ENCODE measurements at regions not wholly inside any gene's neighbourhood (a gene's known extent, or its start where the extent isn't known, plus 50 kb on each side); places are given as distances from the start of the nearest gene placed in this dataset.
"Not testable (repeated sequence)": the region's sequence is repeated elsewhere in the genome, so short reads cannot be mapped to it uniquely, and the experiment has no call there.

DNA sequence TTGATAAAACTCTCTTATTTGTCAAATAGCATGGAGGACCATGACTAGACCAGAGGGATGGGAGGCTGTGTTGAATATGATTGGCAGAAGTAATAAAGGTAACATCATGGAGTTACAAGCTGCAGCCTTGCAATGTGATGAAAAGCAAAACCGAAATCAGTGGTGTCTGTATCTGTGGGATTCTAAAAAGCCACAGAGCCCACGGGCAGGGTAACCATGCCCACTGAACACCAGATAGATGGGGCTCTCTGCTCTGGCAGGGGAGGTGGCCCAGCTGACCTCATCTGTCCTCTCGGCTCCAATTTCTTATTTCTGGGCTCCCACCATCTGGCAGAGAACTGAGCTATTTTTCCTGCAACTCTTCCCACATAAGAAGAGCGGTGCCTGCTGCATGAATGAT is 1072.2 kb downstream of the GATA3 start:
- intact Hi-C loops (cut with micrococcal nuclease; ENCODE audit: unreplicated experiment): no loop called here
- Histone ChIP-seq H3K9me2 (ENCODE audit: insufficient read depth) (no peaks in the 10 kb centered on the region), H3K9me3 (ENCODE audit: insufficient read depth, low read depth) (no peaks in the 10 kb centered on the region), H3K4me1 (replicated peaks; ENCODE audit: insufficient read depth) (no peaks in the 10 kb centered on the region), H3K27me3 (ENCODE audit: insufficient read depth, low read depth) (no peaks in the 10 kb centered on the region), H2AFZ (no peak overlapping the region), H3F3A (ENCODE audit: insufficient read depth, low read depth) (no peaks in the 10 kb centered on the region), H3K4me3 (no peak overlapping the region), H3K4me2 (no peak overlapping the region), H3K27ac (no peak overlapping the region), H3K36me3 (ENCODE audit: low read depth) (no peaks in the 10 kb centered on the region), H3K79me2 (ENCODE audit: low read depth) (no peaks in the 10 kb centered on the region), H4K20me1 (ENCODE audit: insufficient read depth) (no peaks in the 10 kb centered on the region)
- no peak for DNase-seq
- no peak for TF ChIP-seq EZH2 (IDR thresholded peaks at IDR 0.05; ENCODE audit: low read depth)
- TF ChIP-seq, protein P1, sequence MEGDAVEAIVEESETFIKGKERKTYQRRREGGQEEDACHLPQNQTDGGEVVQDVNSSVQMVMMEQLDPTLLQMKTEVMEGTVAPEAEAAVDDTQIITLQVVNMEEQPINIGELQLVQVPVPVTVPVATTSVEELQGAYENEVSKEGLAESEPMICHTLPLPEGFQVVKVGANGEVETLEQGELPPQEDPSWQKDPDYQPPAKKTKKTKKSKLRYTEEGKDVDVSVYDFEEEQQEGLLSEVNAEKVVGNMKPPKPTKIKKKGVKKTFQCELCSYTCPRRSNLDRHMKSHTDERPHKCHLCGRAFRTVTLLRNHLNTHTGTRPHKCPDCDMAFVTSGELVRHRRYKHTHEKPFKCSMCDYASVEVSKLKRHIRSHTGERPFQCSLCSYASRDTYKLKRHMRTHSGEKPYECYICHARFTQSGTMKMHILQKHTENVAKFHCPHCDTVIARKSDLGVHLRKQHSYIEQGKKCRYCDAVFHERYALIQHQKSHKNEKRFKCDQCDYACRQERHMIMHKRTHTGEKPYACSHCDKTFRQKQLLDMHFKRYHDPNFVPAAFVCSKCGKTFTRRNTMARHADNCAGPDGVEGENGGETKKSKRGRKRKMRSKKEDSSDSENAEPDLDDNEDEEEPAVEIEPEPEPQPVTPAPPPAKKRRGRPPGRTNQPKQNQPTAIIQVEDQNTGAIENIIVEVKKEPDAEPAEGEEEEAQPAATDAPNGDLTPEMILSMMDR (conservative IDR thresholded peaks at IDR 0.05): no peak
- POLR2A ChIA-PET (ENCODE audit: unreplicated experiment): no interaction called here
- CTCF ChIA-PET: no interaction called here
- BruUV-seq (replicated peaks): no TSS peak

DNA sequence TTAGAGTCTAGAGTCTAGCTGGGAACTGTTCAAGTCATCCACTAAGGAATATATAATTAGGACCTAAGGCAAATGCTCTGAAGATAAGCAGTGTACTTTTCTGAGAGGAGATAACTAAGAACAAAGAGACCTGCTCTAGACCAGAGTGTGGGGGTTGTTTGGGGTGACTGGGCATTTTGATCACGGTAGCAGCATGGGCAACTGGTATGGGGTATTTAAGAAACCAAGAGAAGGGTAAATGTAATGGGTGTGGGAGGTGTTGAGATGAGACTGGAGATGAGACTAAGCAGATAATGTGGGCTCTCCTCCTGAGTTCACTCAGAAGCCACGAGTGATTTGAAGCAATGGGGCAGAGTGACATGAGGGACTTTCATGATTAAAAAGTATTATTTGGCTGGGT is 1082.9 kb downstream of the GATA3 start:
- Histone ChIP-seq H3F3A (ENCODE audit: insufficient read depth, low read depth) (no peaks in the 10 kb centered on the region), H4K20me1 (ENCODE audit: insufficient read depth) (no peaks in the 10 kb centered on the region), H3K9me3 (ENCODE audit: insufficient read depth, low read depth) (no peaks in the 10 kb centered on the region), H3K27ac (no peak overlapping the region), H3K4me1 (replicated peaks; ENCODE audit: insufficient read depth) (no peaks in the 10 kb centered on the region), H3K4me2 (no peak overlapping the region), H3K4me3 (no peak overlapping the region), H3K9me2 (ENCODE audit: insufficient read depth) (no peaks in the 10 kb centered on the region), H2AFZ (no peak overlapping the region), H3K36me3 (ENCODE audit: low read depth) (no peaks in the 10 kb centered on the region), H3K27me3 (ENCODE audit: insufficient read depth, low read depth) (no peaks in the 10 kb centered on the region), H3K79me2 (ENCODE audit: low read depth) (no peaks in the 10 kb centered on the region)
- no TSS peak for BruUV-seq (replicated peaks)
- no peak for DNase-seq
- no peak for TF ChIP-seq EZH2 (IDR thresholded peaks at IDR 0.05; ENCODE audit: low read depth)
- TF ChIP-seq, protein P1 (conservative IDR thresholded peaks at IDR 0.05): no peak
- ChIA-PET CTCF (no interaction called here), POLR2A (ENCODE audit: unreplicated experiment) (no interaction called here)
- intact Hi-C loops (cut with micrococcal nuclease; ENCODE audit: unreplicated experiment): no loop called here

DNA sequence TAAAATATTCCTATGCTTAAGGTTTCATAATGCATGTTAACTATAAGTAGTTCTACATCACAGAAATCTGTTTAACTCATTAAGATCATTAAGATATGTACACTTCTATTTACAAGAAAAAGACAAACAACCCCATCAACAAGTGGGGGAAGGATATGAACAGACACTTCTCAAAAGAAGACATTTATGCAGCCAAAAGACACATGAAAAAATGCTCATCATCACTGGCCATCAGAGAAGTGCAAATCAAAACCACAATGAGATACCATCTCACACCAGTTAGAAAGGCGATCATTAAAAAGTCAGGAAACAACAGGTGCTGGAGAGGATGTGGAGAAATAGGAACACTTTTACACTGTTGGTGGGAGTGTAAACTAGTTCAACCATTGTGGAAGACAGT is 1084.3 kb downstream of the GATA3 start:
- DNase-seq; H2AFZ ChIP-seq; H3K79me2 ChIP-seq (ENCODE audit: low read depth); H3K27ac ChIP-seq; intact Hi-C loops (cut with micrococcal nuclease; ENCODE audit: unreplicated experiment); H3K36me3 ChIP-seq (ENCODE audit: low read depth); H3K4me2 ChIP-seq; H3F3A ChIP-seq (ENCODE audit: insufficient read depth, low read depth); H3K9me2 ChIP-seq (ENCODE audit: insufficient read depth); POLR2A ChIA-PET (ENCODE audit: unreplicated experiment); H3K27me3 ChIP-seq (ENCODE audit: insufficient read depth, low read depth); H3K4me1 ChIP-seq (replicated peaks; ENCODE audit: insufficient read depth); H4K20me1 ChIP-seq (ENCODE audit: insufficient read depth); H3K9me3 ChIP-seq (ENCODE audit: insufficient read depth, low read depth); H3K4me3 ChIP-seq; BruUV-seq (replicated peaks); CTCF ChIA-PET: not testable (repeated sequence)

GRCh38 chr10:9140373-9140772 is 1085.9 kb downstream of the GATA3 start:
- Histone ChIP-seq H3K36me3 (ENCODE audit: low read depth) (no peaks in the 10 kb centered on the region), H2AFZ (no peak overlapping the region), H3K4me1 (replicated peaks; ENCODE audit: insufficient read depth) (no peaks in the 10 kb centered on the region), H3K4me3 (no peak overlapping the region), H4K20me1 (ENCODE audit: insufficient read depth) (no peaks in the 10 kb centered on the region), H3K27ac (no peak overlapping the region), H3K9me3 (ENCODE audit: insufficient read depth, low read depth) (no peaks in the 10 kb centered on the region), H3K79me2 (ENCODE audit: low read depth) (no peaks in the 10 kb centered on the region), H3K27me3 (ENCODE audit: insufficient read depth, low read depth) (no peaks in the 10 kb centered on the region), H3K4me2 (no peak overlapping the region), H3K9me2 (ENCODE audit: insufficient read depth) (no peaks in the 10 kb centered on the region), H3F3A (ENCODE audit: insufficient read depth, low read depth) (no peaks in the 10 kb centered on the region)
- no TSS peak for BruUV-seq (replicated peaks)
- ChIA-PET CTCF (no interaction called here), POLR2A (ENCODE audit: unreplicated experiment) (interaction anchor here (0.6 kb wide), 1 partner anchor 460 kb away, joined by 5 read pairs; no protein-coding TSS in a partner anchor)
- intact Hi-C loops (cut with micrococcal nuclease; ENCODE audit: unreplicated experiment): no loop called here
- DNase-seq: no peak
- no peak for TF ChIP-seq EZH2 (IDR thresholded peaks at IDR 0.05; ENCODE audit: low read depth)
- TF ChIP-seq, protein P1 (conservative IDR thresholded peaks at IDR 0.05): no peak
